ENCODE measurements at regions not wholly inside any gene's neighbourhood (a gene's known extent, or its start where the extent isn't known, plus 50 kb on each side); places are given as distances from the start of the nearest gene placed in this dataset.

DNA sequence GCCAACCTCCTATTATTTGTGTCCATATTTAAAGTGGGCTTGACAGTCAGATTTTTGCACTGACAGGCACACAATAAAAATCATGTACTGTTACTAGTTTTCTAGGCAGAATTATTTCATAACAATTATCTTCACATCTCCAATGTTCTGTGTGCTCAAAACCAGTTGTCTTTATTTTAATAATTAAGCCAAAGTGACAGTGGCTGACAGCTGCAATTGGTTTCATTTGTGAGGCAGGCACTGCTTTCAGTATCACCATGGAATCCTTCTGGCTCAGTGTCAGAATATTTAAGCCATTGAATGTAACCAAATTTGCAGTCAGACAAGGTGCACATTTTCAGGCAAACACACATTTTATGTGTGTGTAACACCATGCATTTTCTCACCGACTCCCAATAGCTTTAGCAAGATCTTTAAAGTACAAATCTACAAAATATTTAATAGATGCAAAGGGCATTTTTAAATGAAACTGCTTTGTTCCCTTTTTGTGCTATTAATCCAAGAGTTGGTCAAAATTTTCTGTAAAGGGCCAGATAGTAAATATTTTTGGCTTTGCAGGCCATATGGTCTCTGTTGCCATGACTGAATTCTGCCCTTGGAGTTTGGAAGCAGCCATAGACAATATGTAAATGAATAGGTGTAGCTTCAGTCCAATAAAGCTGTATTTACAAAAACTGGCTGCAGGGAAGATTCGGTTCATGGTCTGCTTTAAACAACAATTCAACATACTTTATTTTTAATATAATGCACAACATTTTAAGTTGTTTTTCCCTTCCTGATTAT lies 486.0 kb downstream of the KCNJ2 start:
- DNase-seq = no peak

DNA sequence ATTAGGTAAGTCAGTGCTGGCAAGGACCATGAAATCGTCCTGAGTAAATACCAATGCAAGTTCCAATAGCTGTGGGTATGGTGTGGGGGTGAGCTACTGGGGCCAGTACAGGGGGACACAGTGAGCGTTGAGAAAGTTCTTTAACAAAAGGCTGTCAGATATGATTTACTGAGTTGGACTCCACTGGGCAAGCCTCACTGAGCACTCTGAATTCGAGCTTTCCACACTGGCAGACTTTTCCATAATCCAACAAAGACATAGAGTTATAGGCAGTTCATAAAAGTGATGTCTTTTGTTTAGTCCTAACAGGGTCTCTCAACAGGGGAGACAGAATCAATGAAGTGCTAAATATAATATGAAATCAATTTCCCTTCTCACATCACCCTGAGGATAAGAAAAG lies 489.0 kb downstream of the KCNJ2 start:
- no peak for DNase-seq

DNA sequence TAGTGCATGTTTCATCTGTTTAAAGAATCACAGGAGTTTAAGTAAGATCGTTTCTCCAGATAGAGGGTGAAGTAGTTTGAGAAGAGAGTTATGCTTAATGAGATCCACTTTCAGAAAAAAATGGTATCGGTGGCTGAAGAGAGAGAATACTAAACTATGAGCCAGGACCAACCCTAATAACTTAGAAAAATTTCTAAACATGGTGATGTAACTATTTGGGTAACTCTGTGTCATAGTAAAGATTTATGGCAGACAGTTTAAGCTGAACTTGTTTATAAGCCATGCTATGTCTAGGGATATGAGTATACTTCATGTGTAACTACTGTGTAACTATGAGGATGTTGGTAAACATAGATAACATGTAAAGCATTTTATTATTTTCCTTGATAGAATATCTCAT lies 489.5 kb downstream of the KCNJ2 start:
- DNase-seq = no peak

DNA sequence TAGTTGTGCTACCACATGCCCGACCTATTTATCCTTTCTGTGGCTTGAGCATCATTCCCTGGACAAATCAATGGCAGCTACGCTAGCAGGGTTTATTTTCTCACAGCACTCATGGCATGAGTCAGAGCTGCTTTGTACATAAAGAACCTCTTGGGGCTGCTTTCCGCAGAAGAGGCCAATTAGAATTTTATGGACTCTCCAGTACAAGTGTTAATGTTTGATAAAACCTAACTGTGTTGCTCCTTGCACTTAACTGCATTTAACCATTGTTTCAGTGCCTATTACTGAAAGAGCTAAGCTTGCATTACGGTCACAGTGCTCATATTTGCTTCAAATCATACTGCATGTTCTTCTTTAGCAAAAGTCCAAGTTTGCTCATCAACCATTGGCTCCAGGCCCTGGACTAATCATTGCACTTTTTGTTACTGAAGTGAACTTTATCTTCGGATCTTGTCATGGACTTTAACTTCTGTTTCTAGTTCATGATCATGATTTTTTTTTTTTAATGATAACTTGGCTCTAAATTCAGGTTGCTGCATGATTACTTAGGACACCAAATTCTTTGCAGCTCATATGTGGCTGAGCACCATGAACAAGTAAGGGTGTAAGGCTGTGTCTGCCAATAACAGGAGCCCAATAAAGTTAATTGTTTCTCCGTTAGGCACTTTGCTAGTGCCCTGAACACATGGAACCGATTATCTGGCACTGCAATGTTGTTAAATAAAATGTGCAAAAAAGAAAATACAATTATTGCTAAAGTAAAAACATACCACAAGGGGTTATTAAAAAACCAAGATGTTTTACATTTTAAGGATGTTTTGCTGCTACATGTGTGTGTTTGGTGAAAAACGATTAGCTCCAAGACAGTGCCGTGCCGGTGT lies 492.2 kb downstream of the KCNJ2 start:
- no peak for DNase-seq

DNA sequence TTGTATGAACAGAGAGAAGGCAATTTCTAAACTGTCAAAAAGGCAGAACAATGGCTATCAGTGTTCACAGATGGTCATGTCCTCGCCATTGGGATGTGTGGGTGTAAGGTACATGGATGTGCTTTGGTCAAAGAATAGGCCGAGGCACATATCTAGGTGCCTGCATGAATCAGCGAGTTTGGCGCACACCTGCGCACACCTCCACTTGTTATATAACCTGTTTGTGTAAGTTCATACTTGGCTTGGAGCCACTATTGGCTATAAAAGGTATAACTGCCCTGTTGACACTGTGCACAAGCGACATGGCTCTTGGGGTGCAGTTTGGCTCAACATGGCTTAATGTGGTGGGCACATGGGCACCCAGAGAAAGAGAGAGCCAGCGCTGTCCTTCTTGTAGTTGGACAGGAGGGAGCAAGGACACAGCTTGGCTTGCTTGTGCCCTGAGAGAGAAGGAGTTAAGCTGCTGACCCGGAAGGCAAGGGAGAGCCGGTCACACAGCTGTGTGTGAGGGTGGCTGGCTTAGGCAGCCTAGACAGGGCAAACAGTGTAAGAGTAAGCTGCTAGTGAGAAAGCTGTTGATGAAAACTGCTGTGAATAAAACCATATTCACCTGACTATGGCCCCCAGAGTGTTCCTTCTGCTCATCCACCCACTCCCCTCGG lies 499.1 kb downstream of the KCNJ2 start:
- no peak for DNase-seq

DNA sequence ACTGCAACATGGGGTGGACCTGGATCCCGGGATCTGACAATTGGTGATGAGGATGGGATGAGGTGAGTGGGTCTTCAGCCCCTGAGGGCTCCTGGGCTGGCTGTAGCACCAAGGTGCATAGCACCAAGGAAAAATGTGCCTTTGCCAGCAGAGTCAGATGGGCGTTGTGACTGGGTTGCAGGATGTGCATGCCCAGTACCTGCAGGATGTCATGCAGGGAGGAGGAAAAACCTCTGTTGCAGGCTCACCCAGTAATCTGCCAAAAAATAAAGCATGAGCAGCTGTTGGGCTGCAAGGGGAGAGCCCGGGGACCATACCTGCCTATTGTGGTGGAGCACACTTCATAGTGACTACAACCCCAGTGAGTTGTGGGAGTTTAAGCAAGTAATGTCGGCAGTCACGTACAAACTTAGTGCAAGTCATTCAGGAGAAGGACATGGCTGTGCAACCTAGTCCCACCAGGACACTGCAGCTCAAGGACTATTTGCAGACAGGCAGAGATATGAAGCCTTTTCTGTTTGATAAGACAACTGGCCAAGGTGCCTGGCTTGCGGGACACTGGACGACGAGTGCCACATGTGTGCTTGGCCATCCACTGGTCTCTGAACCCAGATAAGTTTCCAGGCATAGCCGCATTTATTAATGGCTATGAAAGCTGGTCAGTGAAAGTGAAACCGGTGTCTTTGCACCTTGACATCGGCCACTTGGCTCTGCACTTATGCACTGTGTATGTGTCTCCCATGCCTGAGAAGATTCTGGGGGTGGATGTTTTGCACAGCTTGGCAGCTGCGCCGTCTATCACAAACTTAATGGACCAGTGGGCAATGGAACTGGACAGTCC lies 499.8 kb downstream of the KCNJ2 start:
- no peak for DNase-seq

DNA sequence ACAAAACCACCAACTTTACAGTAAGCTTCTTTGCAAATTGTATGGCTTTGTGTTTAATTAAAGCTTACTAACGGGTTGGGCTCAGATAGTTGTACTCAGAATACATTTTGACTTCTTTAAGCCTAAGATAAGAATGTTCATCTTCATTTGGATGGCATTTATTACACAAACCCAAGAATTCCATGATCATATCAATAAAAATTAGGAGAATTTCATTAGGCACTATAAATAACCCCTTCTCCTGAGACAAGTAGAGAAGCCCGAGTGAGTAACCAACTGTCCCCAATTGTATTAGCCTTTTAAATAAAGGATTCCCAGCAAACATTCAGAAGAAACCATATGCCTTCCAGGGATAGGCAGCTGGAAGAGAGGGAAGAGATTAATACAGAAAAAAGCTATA lies 504.7 kb downstream of the KCNJ2 start:
- no peak for DNase-seq

DNA sequence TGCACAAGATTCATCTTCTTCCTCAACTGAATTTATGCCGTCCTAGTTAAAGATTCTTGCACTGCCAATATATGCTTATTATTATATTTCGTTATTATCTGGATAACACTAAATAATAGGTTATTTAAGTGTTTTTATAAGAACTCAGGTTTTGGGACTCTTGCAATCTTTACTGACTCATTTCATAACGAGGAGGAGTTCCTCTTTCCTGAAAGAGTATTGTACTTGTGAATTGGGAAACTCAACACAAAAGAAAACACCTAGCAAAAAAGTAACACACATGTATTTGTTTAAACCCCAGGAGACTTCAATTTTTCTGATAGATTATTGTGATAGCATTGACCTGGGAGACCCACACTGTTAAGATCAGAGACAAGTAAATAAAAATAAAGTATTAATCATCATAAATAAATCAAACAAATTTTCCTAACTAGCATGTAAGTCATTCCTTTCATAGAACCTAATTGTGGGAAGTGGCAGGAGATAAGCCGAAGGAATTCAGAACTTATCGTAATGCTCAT lies 505.8 kb downstream of the KCNJ2 start:
- DNase-seq = no peak

DNA sequence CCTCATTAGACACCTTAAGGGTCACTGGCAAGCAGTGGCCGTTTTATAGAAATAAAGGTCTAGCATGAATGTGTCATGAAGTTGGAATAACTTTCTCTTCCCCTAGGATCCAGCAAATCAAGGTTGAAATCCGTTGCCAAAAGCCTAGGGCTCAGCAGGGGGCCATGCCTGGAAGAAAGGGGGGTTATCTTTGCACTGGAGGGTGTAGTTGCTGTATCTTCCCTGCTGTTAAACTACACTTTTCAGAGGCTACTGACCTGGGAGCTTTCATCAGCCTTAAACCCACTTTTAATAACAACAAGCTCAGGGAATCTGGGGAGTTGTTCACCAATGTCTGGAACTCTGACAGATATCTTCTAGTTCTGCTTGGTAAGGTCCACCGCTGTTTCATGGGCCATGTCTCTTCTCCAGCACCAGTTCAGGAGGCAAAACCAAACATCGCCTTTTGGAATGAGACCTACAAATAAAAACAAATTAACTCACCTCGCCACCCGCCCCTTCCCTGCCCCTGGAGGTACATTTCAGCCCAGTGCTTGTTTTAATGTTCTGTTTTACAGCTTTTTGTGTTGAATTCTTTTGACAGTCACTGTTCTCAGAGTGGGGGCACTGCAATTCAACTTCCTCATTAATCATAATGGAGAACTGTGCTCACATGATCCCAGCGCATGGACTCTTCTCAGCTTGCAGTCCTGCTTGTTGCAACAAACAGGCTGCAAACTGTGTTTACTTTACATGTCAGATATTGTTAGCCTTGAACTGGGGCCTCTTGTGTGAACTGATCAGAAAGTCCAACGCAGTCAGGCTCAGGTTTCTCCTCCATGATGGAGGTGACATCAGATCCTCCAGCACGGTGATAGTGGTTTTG lies 508.7 kb downstream of the KCNJ2 start:
- DNase-seq = no peak

DNA sequence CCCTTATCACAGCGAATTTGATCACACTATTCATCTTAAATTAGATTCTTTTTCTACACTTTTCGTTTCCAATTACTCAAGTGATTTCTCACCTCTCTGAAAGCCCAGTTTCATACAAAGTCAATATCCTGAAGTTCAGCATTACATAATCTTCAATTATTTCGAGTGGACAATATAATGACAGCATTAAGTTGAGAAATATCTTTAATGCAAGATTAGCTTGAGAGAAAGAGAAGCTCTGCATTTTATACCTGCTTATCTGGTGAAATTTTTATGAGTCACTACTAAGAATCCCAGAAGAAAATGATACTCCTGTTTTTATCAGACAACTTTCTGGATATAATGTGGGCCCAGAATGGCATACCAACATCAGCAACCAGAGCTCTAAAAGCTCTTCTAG lies 509.6 kb downstream of the KCNJ2 start:
- DNase-seq = no peak

DNA sequence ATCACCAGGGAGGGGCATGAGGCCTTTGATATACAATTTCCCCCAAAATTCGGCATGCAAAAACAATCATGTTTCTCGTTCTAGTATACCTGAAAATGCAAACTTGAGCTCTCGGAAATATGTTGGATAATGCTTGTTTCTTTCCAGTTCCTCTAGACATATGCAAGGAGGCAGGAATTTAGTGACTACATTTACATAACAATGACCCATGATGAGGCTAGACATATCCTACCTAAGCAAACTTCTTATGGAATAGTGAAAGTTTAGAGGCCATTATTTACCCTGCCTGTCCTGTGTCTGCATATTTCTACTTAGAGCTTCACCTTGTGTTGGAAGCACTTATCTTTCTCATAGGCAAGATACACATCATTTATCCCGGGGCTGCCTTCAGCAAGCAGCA lies 514.6 kb downstream of the KCNJ2 start:
- no peak for DNase-seq

DNA sequence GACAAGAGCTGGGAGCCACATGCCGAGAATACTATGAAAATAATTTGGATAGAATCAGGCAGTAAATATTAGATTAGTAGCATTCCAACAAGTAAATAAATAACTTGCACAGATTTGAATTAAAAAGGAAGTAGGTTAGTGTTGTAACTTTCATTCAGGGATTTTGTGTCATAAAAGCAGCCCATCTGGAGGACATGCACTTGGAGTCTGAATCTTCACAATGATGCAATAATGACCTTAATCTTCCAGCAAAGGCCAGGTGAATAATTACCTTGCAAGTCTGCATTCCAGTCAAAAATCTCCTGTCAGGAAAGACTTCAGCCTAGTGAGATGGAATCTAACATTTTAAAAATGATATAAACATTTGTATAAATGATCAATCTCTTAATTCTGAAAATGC lies 518.1 kb downstream of the KCNJ2 start:
- no peak for DNase-seq

DNA sequence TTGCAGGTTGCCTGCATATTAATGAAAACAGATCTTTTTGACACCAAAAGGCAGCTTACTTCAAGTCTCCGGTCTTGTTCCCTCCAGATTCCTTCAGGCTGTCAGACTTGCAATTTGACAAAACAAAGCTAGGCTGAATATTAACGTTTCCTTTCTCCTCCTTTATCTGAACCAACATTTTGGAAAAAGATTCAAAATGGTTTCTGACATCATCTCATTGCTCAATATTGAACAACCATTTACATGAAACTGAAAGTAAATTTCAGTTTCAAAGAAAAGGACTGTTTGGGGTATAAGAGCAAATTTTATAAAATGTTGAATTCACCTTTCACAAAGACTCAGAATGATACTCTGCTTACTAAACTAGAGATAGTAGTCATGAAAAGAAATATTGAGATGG lies 521.8 kb downstream of the KCNJ2 start:
- no peak for DNase-seq

DNA sequence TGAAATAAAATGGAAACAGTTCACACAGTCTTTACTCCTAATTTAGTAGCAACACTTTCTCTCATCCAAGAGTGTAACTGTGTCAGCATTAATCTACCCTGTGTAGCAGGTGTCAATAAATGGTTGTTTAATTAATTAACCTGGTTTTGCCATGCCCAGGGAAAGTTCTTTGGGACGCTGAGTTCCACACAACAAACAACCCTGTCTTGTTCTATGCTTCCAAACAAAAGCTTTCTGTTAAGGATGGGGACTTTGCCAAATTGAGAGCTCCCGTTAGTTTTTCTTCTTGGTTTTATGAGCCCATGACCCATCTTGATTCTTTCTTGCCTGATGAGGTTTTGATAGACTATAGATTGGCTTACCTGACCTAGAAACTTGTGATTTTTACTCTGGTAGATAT lies 530.1 kb downstream of the KCNJ2 start:
- DNase-seq = no peak

DNA sequence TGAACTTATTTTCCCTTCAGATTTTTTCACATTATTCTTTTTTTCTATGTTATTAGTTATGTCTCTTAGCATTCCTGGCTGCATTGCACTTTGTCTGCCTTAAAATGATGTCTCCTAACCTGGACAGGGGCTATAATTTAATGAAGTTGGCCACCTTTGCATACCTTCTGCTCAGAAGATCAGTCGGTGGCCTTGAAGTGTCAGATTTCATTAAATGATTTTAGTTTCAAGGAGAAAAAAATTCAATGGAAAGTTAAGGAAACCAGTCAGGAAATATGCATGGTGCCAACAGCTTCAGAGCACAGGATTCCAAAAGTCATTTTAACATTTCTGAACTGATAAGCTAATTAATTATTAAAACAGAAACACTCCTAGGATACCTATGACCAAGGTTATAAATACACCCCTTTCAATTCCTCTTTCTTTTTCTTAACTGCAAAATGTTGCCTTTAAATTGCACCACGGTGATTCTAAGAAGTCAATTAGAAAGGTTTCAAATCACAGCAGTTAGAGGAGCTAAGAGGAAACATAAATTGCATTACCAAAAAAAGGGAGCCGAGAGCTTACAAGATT lies 533.4 kb downstream of the KCNJ2 start:
- no peak for DNase-seq

DNA sequence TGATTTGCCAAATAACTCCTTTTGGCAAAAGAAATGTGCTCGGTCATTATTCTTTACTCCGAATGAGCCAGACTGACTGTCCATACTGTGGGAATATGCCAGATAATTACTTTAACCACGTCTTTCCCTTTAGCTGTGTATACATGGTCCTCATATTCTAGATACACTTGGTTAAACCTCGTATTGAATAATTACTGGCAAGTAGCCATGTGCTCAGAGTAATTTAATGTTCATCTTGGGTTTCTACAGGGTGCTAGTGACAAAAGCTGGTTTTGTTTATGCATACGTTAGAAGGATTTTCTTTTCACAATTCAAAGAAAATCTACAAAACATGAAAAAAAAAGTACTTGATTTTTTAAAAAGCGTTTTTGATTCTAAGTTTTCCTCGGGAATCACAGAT lies 540.3 kb downstream of the KCNJ2 start:
- no peak for DNase-seq

DNA sequence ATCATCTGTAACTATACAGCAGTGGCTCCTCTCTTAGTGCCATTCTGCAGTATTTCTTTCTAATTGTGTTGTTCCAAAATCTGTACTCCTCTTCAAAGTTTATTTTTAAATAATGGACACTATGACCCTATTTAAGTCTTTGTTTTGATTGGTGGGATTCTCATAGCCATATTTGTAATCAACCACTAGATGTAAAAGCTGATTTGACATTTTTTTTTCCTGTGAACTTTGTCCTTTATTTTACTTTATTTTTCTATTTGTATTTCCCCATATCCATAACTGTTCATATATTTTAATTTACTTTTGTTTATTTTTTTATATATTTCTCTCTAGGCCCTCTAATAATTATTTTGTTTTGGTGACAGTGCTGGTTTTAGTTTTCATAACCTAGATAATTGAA lies 544.4 kb downstream of the KCNJ2 start:
- DNase-seq = no peak

DNA sequence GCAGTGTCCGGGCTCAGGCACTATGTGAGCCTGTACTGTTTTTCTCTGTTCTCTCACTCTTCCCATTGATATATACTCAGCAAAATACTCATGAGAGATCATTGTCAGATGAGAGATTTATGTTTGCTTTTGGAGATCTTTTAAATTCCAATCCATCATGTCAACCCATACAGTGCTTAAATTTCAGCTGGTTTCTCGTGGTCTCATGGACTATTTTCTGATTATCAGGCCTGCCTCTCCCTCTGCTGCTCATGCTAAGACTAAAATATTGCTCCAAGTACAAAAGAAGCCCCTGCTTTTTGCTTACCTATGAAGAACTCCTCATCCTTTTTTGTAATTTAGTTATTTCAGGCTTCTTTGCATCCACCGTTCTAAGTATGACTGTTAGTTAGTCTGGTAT lies 547.2 kb downstream of the KCNJ2 start:
- DNase-seq = no peak

DNA sequence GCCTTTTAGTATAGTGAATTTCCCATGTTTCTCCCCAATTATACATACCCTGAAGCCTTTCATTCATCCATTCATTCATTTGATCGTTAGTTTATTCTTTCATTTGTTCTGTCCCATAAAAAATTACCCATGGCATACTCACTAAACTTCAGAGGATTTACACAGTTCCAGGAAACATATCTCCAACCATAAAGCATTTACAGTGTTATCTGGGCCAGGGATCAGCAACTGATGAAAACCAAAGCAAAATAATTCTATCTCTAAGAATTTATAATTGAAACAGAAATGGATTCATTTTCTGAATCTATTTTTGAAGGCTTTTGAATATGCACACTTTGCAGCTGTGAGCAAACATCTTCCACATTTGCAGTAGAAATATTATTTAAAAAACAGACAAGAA lies 547.7 kb downstream of the KCNJ2 start:
- no peak for DNase-seq

DNA sequence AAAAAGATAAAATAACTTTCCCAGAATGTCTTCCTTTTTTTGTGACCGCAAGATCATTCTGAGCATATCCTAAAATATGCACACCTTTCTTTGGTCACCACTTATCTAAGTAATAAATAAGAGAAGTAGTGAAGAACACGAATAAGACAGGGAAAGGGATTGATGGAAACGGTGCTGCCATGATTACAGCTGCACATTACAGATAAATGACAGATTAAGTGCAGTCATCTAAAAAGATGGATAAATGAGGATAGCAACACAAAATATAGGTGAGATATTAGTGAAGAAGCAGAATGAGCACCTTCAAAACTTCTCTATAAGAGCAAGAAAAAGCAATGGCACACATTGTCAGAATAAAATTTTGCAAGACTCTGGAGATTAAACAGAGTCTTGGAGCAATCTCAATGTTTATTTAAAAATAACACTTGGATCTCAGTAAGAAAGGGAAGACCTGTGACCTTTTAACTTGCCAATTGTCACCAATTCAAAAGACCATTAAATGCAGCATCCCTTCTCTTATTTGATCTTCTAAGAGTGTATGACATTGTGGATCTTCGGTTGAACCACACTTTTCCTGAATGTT lies 567.1 kb downstream of the KCNJ2 start:
- DNase-seq = no peak

DNA sequence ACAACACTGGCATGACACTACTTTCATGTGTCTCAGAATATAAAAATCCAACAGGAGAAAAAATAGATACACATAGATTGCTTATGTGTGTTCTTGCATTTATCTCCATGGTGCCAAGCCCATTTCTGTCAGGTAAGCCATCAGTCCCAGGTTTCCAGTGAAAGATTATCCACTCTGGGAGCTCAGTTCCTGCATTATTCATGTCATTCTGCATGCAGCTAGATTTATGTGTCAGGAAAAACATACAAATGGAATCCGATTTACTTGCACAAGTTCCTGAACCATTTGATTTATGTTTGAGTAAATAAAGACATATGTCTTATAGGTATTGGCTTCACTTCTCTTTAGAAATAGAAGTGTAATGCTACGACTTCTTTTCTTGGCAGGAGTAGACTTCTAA lies 569.7 kb downstream of the KCNJ2 start:
- DNase-seq = no peak

Data from fibroblast of skin of back (primary cell).